ENCODE measurements at regions not wholly inside any gene's neighbourhood (a gene's known extent, or its start where the extent isn't known, plus 50 kb on each side); places are given as distances from the start of the nearest gene placed in this dataset.

- DNase-seq (no peak), ATAC-seq (no peak)
- TF ChIP-seq POLR2A (IDR thresholded peaks at IDR 0.05) (no peak), CTCF (IDR thresholded peaks at IDR 0.05 in 4 of 5, conservative IDR thresholded peaks at IDR 0.05 in 1 of 5) (no peak)
- no peak overlapping the region for H3K27ac ChIP-seq
- no peaks in the 10 kb centered on the region for H3K9me3 ChIP-seq
- in situ Hi-C loops (cut with MboI; ENCODE audit: low sequenced_read_pairs in 4 of 4): no loop called here
- no peaks in the 10 kb centered on the region for H3K27me3 ChIP-seq
- H3K4me3 ChIP-seq: no peak overlapping the region
- intact Hi-C loops (cut with DNase I; ENCODE audit: low total_unique reads): no loop called here
- H3K36me3 ChIP-seq: no peaks in the 10 kb centered on the region
- H3K4me1 ChIP-seq: no peaks in the 10 kb centered on the region
Measured at GRCh38 chr9:18347386-18348082, 126.4 kb upstream of the ADAMTSL1 start.

GRCh38 chr9:18348083-18348475 is 125.9 kb upstream of the ADAMTSL1 start:
- TF ChIP-seq CTCF (IDR thresholded peaks at IDR 0.05 in 4 of 5, conservative IDR thresholded peaks at IDR 0.05 in 1 of 5) (no peak), POLR2A (IDR thresholded peaks at IDR 0.05) (no peak)
- ATAC-seq (no peak), DNase-seq (no peak)
- Histone ChIP-seq H3K36me3 (no peaks in the 10 kb centered on the region), H3K27ac (no peak overlapping the region), H3K4me3 (no peak overlapping the region), H3K27me3 (no peaks in the 10 kb centered on the region), H3K4me1 (no peaks in the 10 kb centered on the region), H3K9me3 (no peaks in the 10 kb centered on the region)
- intact Hi-C loops (cut with DNase I; ENCODE audit: low total_unique reads) (no loop called here), in situ Hi-C loops (cut with MboI; ENCODE audit: low sequenced_read_pairs in 4 of 4) (no loop called here)

GRCh38 chr9:18349530-18349929 is 124.4 kb upstream of the ADAMTSL1 start:
- intact Hi-C loops (cut with DNase I; ENCODE audit: low total_unique reads): no loop called here
- Histone ChIP-seq H3K27ac (no peak overlapping the region), H3K36me3 (no peaks in the 10 kb centered on the region), H3K27me3 (no peaks in the 10 kb centered on the region), H3K4me1 (no peaks in the 10 kb centered on the region), H3K4me3 (no peak overlapping the region), H3K9me3 (no peaks in the 10 kb centered on the region)
- ATAC-seq: no peak
- TF ChIP-seq POLR2A (IDR thresholded peaks at IDR 0.05) (no peak), CTCF (IDR thresholded peaks at IDR 0.05 in 4 of 5, conservative IDR thresholded peaks at IDR 0.05 in 1 of 5) (no peak)
- in situ Hi-C loops (cut with MboI; ENCODE audit: low sequenced_read_pairs in 4 of 4): no loop called here
- no peak for DNase-seq

GRCh38 chr9:18350036-18350435 is 123.9 kb upstream of the ADAMTSL1 start:
- ATAC-seq (no peak), DNase-seq (no peak)
- Histone ChIP-seq H3K36me3 (no peaks in the 10 kb centered on the region), H3K27ac (no peak overlapping the region), H3K4me3 (no peak overlapping the region), H3K9me3 (no peaks in the 10 kb centered on the region), H3K27me3 (no peaks in the 10 kb centered on the region), H3K4me1 (no peaks in the 10 kb centered on the region)
- intact Hi-C loops (cut with DNase I; ENCODE audit: low total_unique reads): no loop called here
- in situ Hi-C loops (cut with MboI; ENCODE audit: low sequenced_read_pairs in 4 of 4): no loop called here
- TF ChIP-seq CTCF (IDR thresholded peaks at IDR 0.05 in 4 of 5, conservative IDR thresholded peaks at IDR 0.05 in 1 of 5) (no peak), POLR2A (IDR thresholded peaks at IDR 0.05) (no peak)
